Ectodermal cell (in vitro differentiated cells): ENCODE measurements at regions not wholly inside any gene's neighbourhood (a gene's known extent, or its start where the extent isn't known, plus 50 kb on each side); places are given as distances from the start of the nearest gene placed in this dataset.
"Not testable (repeated sequence)": the region's sequence is repeated elsewhere in the genome, so short reads cannot be mapped to it uniquely, and the experiment has no call there.

Experiments used
- H3K27ac ChIP-seq: 2 replicates; pipeline ENCODE4 v1.7.0; 2013; ENCODE audit warnings: mild to moderate bottlenecking, low read depth, low read length; ENCODE audit not compliant: insufficient read depth, poor library complexity, severe bottlenecking
- H3K27me3 ChIP-seq: 2 replicates; pipeline ENCODE4 v1.7.0; 2013; ENCODE audit warnings: mild to moderate bottlenecking, low read length; ENCODE audit not compliant: insufficient read depth, control insufficient read depth, poor library complexity, severe bottlenecking
- H3K36me3 ChIP-seq: one replicate; pipeline ENCODE4 v1.7.0; 2013; ENCODE audit warnings: low read length; ENCODE audit not compliant: control insufficient read depth, insufficient read depth
- H3K4me1 ChIP-seq: one replicate; pipeline ENCODE4 v1.7.0; 2013; ENCODE audit warnings: low read length; ENCODE audit not compliant: control insufficient read depth, insufficient read depth
- H3K4me3 ChIP-seq: 2 replicates; pipeline ENCODE4 v1.7.0; 2013; ENCODE audit warnings: low read depth, low read length, control low read depth; ENCODE audit not compliant: insufficient read depth
- H3K9me3 ChIP-seq: 2 replicates; pipeline ENCODE4 v1.7.0; 2013; ENCODE audit warnings: mild to moderate bottlenecking, low read length, moderate library complexity; ENCODE audit not compliant: control insufficient read depth
- WGBS, 2 experiments: methylation state at CpG; one replicate each; pipeline ENCODE4 v1.1.7; 2013; ENCODE audit warnings: missing lambda C conversion rate in 2 of 2; 5-methylcytosine and 5-hydroxymethylcytosine counted together

DNA sequence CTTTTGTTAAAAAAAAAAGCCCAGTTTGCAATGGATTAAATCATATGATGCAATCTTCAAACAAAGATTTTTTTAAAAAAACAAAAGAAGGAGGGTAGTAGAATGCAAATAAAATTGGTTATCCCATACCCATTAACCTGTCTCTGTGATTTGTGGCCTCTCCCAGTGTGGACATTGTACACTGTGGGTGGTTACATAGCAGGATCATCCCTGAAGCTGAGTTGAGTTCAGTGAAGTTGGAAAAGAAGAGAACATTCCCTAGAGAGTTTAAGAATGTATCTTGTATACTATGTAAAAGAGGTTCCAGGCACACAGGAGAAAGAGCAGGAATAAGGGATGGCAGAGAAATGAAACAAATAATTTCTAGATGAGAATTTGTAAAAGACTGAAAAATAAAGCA, 142.4 kb upstream of the SLC16A7 start:
- H3K27me3 ChIP-seq, result no peaks in the 10 kb centered on the region
- H3K27ac ChIP-seq, result no peak overlapping the region
- no peaks in the 10 kb centered on the region for H3K9me3 ChIP-seq
- no peaks in the 10 kb centered on the region for H3K36me3 ChIP-seq
- H3K4me3 ChIP-seq, result no peak overlapping the region
- H3K4me1 ChIP-seq, result no peaks in the 10 kb centered on the region

DNA sequence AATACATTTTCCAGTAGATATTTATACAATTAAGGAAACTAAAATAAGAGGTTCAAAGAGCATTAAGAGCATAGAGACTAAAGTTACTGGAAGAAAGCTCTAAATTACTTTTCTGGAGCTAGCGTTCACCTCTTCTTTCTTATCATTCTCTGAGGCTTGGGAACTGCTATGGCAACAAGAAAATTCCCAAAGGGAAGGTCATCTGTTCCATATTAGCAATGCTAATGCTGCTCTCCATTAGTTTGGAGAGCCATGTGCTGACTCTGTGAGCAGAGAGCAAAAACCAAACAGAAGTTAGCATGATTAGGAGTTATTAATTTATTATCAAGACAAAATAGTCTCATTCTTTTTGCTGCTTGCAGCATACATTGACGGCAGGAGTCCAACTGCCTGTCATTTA, 143.1 kb upstream of the SLC16A7 start:
- H3K4me1 ChIP-seq, result no peaks in the 10 kb centered on the region
- WGBS, 2 experiments, result 95 to 98% methylated on average over 2 of the region's 2 CpGs
- H3K27ac ChIP-seq, result no peak overlapping the region
- no peaks in the 10 kb centered on the region for H3K36me3 ChIP-seq
- no peaks in the 10 kb centered on the region for H3K27me3 ChIP-seq
- H3K4me3 ChIP-seq, result no peak overlapping the region
- no peaks in the 10 kb centered on the region for H3K9me3 ChIP-seq

DNA sequence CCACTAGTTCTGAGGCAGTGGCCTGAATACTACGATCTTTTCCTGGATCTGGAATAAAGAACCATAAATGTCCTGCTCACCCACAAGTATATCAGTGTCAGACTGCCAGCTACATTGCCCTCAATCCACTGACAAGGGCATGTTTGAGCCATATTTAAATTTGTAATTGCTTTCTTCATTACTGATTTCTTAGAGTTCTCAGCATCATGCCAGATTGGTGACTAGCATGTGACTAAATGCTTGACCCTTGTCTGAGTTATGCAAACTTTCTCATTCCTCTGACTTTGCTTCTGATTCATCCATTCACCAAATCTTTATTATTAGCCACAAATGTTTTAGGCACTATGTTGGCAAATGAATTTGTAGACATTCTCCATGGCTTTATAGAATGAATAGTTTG, 143.6 kb upstream of the SLC16A7 start:
- WGBS, 2 experiments, result 96% methylated on average over 1 of the region's 1 CpG
- H3K4me3 ChIP-seq, result no peak overlapping the region
- H3K36me3 ChIP-seq, result no peaks in the 10 kb centered on the region

DNA sequence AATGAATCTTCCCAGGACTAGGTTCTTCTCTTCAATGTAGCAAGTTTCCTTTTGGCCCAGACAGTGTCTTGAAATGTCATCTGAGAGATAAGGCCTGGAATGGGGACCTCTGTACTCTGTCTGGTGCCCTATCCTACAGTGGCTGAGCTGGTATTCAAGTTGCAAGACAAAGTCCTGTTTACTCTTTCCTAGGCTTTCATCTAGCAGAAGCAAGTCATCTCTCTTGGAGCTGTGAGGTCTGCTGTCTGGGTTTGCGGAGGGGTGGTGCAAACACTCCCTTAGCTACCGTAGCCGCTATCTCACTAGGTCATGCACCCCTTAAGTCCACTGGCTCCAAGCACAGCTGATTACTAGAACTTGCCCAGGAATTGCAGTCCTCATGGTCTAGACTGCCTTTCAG, 149.7 kb upstream of the SLC16A7 start:
- Histone ChIP-seq H3K27ac (no peak overlapping the region), H3K27me3 (no peaks in the 10 kb centered on the region), H3K36me3 (no peaks in the 10 kb centered on the region), H3K4me1 (no peaks in the 10 kb centered on the region), H3K9me3 (no peaks in the 10 kb centered on the region), H3K4me3 (no peak overlapping the region)
- 78 to 80% methylated on average over 3 of the region's 3 CpGs for WGBS, 2 experiments

More for the DNA sequence above, 143.6 kb upstream of the SLC16A7 start:
- no peaks in the 10 kb centered on the region for H3K9me3 ChIP-seq
- no peak overlapping the region for H3K27ac ChIP-seq
- H3K4me1 ChIP-seq, result no peaks in the 10 kb centered on the region
- H3K27me3 ChIP-seq, result no peaks in the 10 kb centered on the region

DNA sequence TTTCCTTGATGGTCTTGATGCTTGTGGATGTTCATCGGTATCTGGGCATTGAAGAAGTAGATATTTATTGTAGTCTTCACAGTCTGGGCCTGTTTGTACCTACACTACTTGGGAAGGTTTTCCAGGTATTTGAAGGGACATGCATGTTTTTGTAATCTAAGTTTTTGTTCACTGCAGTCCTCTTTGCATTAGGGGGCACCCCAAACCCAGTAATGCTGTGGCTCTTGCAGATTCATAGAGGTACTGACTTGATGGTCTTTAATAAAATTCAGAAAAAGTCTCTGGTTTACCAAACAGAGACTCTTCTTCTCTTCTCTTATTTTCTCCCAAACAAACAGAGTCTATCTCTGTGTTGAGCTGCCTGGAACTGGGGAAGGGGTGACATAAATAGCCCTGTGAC, 150.9 kb upstream of the SLC16A7 start:
- Histone ChIP-seq H3K27me3 (no peaks in the 10 kb centered on the region), H3K4me1 (no peaks in the 10 kb centered on the region), H3K4me3 (no peak overlapping the region), H3K36me3 (no peaks in the 10 kb centered on the region), H3K9me3 (no peaks in the 10 kb centered on the region), H3K27ac (no peak overlapping the region)
- WGBS, 2 experiments, result 86 to 97% methylated on average over 1 of the region's 1 CpG

DNA sequence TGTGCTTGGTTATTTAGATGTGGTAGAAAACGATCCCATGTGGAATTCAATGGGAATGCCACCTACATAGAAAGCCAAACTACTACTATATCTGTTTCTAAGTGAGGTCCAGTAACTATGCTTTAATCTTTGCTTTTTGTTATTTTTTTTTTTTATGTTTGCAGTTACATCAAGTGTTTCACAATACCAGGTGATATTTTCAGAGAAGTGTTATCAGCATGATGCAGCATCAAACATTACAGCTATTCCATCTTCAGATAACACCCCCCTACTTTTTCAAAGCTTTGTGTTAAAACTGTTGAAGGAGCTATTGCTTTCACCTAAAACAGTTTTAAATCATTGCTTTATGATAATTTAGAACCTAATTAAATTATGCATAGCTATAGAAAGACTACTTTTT, 163.8 kb upstream of the SLC16A7 start:
- no peaks in the 10 kb centered on the region for H3K9me3 ChIP-seq
- no peak overlapping the region for H3K27ac ChIP-seq
- H3K36me3 ChIP-seq, result no peaks in the 10 kb centered on the region
- H3K27me3 ChIP-seq, result no peaks in the 10 kb centered on the region
- H3K4me3 ChIP-seq, result no peak overlapping the region
- 100% methylated on average over 1 of the region's 1 CpG; no CpG with 5 or more reads in 1 of the 2 experiments for WGBS, 2 experiments
- H3K4me1 ChIP-seq, result peaks cover 6% of the 10 kb centered on the region

DNA sequence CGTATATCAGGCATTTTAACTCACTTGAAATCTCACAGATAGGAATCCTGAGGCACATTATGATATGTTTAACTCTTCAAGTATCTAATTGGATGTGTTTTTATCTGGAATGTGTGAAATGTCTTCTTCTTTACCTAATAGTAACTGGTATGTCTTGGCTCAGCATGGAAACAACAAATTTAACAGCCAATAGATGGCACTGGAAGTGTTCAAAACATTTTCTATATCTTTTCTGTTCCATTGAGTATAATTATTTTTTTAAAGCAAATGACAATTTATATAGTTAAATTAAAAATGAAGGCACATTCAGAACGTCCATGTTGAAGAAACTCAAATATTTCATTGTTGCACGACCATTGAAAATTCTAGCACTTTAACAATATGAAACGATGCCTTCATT, 164.6 kb upstream of the SLC16A7 start:
- H3K27ac ChIP-seq, result no peak overlapping the region
- no peaks in the 10 kb centered on the region for H3K36me3 ChIP-seq
- H3K4me3 ChIP-seq, result no peak overlapping the region
- peaks cover 6% of the 10 kb centered on the region for H3K4me1 ChIP-seq
- no peaks in the 10 kb centered on the region for H3K27me3 ChIP-seq
- 79 to 82% methylated on average over 3 of the region's 4 CpGs for WGBS, 2 experiments
- no peaks in the 10 kb centered on the region for H3K9me3 ChIP-seq

DNA sequence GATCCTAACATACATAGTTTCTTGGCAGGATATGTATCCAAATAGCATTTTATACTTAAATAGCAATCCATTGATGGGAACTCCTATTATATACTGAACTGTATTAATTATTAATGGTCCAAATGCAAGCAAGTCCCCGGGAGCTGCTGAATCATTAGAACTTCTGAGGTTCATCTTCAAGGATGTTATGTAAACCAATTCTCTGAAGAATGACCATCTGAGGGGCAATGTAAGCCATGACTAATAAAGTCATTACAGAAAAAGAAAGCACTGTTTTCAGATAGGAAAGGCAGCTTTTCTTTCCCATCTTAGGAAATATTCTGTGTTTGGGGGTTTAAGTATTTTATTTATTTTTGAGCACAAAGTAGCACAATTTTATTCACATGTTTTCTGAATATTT, 166.1 kb upstream of the SLC16A7 start:
- 93 to 100% methylated on average over 1 of the region's 1 CpG for WGBS, 2 experiments
- Histone ChIP-seq H3K36me3 (no peaks in the 10 kb centered on the region), H3K27me3 (no peaks in the 10 kb centered on the region), H3K4me1 (peaks cover 6% of the 10 kb centered on the region), H3K9me3 (no peaks in the 10 kb centered on the region), H3K4me3 (no peak overlapping the region), H3K27ac (no peak overlapping the region)

DNA sequence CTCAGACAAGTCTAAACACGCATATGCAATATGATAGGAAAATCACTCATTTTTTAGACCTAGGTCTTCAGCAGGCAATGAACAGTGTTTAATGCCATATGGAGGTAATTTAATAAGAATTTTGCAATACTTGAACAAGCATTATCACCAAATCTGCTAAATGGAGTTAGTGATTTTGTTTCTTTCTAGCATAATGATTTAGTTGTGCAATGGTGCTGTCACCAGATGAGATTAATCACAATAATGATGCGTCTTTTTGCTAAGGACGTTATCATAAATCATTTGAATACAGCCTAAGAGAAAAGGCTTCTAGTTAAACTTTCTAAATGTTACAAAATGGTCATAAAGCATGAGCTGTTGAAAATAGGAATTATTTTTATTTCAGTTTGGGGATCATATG, 170.0 kb upstream of the SLC16A7 start:
- 92 to 95% methylated on average over 2 to 3 of the region's 3 CpGs for WGBS, 2 experiments
- no peaks in the 10 kb centered on the region for H3K27me3 ChIP-seq
- H3K9me3 ChIP-seq, result no peaks in the 10 kb centered on the region
- no peak overlapping the region for H3K27ac ChIP-seq
- peaks cover 6% of the 10 kb centered on the region for H3K4me1 ChIP-seq
- no peaks in the 10 kb centered on the region for H3K36me3 ChIP-seq
- no peak overlapping the region for H3K4me3 ChIP-seq

DNA sequence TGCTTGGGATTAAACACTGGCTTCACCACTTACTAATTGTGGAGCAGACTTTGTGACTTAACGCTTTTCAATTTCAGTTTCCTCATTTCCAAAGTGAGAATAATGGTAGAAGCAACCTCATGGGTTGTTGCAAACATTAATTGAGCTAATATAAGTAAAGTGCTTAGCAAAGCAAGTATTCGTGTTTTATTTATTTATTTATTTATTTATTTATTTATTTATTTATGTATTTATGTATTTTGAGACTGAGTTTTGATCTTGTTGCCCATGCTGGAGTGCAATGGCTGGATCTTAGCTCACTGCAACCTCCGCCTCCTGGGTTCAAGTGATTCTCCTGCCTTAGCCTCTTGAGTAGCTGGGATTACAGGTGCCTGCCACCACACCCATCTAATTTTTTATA, 171.2 kb upstream of the SLC16A7 start:
- H3K27ac ChIP-seq, H3K36me3 ChIP-seq, H3K4me3 ChIP-seq, H3K9me3 ChIP-seq, H3K4me1 ChIP-seq, H3K27me3 ChIP-seq: not testable (repeated sequence)
- 94 to 100% methylated on average over 2 of the region's 3 CpGs for WGBS, 2 experiments

DNA sequence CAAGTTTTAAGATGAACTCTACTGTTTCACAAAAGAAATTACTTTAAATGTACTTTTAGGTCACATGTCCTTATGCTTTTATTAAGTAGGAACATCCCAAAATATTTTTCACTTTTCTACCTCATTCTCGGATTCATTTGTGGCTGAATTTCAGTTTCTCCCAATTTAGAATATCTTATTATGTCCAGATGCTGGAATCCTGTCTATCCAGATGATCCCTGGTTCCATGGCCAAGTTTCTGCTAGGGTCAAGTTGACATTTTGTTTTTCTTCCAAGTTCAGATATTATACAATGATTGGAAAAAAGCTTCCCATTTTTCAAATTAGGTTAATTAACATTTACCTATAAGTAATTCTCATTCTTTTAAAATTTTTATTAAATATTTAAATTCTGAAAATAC, 181.8 kb upstream of the SLC16A7 start:
- no peaks in the 10 kb centered on the region for H3K4me1 ChIP-seq

More for the DNA sequence above, 181.8 kb upstream of the SLC16A7 start:
- H3K27ac ChIP-seq, result no peak overlapping the region
- H3K36me3 ChIP-seq, result no peaks in the 10 kb centered on the region
- 89% methylated on average over 1 of the region's 1 CpG for WGBS, 2 experiments
- H3K9me3 ChIP-seq, result no peaks in the 10 kb centered on the region
- H3K27me3 ChIP-seq, result no peaks in the 10 kb centered on the region
- H3K4me3 ChIP-seq, result no peak overlapping the region
